Activated CD4-positive, alpha-beta T cell treated with anti-CD3 and anti-CD28 coated beads, Interleukin-2, Interleukin-4, amounts not matched to agents 100 ng/mL and 50 ng/mL, durations not matched to agents 16 hours and 8 hours (primary cell): ENCODE measurements at regions not wholly inside any gene's neighbourhood (a gene's known extent, or its start where the extent isn't known, plus 50 kb on each side); places are given as distances from the start of the nearest gene placed in this dataset.
"Not testable (repeated sequence)": the region's sequence is repeated elsewhere in the genome, so short reads cannot be mapped to it uniquely, and the experiment has no call there.

Experiments
- DNase-seq: peaks from one replicate; pipeline ENCODE4 v3.0.0-alpha.2; 2020; ENCODE audit warnings: low spot score

DNA sequence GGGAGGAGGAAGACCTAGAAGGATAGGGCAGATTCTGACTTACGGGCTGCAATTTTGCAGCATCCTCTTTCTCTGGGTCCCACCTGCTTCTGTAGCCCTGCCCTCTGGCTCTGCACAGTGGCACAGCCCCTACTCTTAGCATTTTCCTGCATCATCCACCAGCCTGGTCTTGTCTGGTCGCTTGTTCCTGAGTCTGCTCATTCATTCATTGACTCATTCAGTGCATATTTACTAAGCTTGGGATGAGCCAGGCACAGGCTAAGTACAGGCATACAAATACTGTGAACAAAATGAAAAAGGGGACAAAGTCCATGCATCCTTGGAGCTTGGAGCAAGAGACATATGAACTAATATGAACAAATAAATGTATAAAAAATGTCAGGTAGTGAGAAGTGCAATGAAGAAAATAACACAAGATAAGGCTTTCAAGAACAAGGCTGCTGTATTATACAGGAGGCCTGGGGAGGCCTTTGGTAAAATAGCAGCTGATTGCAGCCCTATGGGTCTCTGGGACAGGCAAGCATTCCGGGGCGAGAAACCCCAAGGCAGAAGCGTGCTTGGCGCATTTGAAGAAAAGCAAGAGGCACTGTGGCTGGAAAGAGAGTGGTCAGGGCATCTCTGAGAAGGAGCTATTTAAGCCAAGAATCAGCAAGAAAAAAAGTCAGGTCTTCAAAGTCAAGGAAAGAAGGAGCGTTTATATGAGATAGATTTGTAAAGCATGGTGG is 108.0 kb upstream of the ALX4 start:
- DNase-seq = no peak

DNA sequence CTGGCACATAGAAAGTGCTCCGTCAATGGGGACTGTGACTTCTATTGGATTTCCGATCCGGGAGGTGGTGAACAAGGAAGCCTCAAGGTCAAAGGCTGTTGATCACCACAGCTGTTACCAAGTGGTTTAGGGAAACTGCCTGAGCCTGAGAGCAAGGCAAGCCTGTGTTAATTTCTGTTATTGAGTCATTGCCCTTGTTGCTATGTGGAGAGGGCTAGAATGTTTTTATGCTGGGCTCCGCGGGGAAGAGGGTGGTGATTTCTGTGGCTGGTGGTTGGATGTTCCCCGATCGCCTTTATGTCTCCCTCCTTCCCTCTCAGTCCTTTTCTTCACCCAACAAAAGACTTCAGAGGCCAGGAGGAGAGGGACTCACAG is 108.5 kb upstream of the ALX4 start:
- no peak for DNase-seq

DNA sequence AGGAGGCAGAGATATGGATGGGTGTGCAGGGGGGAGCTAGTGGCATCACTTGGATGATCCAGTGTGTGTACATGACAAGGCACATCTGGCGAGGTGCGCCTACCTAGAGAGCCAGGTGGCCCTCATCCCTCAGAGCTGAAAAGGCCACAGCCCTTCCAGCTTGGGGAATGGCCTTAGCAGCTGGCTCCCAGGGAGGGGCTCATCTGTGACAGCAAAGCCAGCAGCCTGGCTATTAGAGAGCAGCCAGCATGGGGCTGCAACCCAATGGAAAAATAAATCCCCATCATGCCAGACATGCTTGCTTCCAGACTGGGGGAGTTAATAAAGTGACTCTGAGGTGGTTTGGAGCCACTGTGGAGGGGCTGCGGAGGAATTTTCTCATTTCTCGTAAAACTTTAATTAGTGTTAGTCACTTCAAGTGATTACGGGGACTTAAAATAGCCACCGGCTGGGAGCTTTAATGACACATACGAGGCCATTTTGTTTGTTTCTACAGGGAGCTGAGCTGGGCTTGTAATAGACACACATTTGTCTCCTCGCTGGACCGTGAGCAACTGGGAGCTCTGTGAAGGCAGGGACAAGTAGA is 111.2 kb upstream of the ALX4 start:
- no peak for DNase-seq

DNA sequence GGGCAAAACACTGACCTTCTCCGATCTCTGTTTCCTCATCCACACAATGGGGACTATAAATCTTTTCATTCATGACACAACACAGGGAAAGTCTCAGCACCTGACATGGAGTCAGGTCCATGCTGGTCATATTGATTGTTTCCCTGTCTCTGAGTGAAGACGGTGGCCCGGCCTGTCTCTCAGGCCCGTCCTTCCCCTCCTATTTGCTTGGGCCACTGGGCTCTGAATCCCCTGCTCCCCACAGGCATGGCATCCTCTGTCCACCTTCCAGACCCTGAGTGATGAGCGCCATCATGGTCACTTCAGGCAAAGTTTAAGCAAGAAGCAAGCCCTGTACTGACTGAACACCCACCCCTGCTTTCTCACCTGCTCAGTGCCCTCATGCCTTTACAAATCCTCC is 113.3 kb upstream of the ALX4 start:
- no peak for DNase-seq

DNA sequence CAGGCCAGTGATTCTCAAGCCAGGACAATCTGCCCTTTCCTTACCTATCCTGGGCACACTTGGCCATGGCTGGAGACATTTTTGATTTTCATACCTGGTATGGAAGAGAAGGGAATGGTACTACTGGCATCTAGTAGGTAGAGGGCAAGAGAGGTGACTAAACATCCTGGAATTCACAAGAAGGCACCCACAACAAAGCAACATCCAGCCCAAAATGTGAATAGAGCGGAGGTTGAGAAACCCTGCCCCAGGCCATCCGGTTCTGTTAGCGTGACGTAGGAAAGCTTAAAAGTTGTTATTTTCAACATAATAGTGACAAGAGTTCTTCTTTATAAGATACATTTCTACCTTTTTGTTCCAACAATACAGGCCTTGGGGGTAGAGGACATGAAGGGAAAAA is 114.9 kb upstream of the ALX4 start:
- no peak for DNase-seq

DNA sequence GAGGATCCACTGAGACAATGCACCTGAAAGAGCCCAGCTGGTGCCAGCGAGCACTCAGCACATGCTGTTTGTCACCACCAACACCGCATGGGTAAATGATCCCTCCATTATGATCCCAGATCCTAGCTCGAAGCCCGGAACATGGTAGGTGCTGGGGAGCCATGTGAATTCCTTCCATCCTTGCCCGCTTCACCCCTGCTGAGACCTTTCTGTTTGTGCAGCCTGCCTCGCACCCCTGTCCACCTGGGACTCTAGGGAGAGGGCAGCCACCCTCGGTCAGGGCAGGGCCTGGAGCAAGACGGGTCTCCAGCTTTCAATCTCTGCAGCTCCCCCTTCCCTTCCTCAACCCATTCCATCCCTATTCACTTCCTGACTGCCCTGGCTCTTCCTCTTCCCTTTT is 116.2 kb upstream of the ALX4 start:
- DNase-seq = no peak

DNA sequence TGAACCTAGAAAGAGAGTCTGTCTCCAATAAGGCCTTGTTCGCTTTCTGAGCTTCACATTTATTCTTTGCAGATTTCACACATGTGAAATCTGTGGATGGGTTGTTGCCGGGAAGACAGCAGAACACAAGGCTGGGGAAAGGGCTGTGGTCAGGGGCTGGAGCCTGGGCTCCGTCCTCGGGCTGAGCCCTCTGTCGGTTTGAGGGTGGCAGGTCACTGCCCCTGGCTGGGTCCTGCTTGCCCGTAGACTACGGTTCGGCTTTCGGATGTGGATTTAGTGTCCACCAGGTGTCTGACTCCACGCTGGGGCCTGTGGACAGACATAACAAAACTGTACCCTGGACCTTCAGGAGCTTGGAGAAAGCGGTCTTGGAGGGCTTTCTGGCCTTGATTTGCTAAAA is 117.0 kb upstream of the ALX4 start:
- DNase-seq = no peak

DNA sequence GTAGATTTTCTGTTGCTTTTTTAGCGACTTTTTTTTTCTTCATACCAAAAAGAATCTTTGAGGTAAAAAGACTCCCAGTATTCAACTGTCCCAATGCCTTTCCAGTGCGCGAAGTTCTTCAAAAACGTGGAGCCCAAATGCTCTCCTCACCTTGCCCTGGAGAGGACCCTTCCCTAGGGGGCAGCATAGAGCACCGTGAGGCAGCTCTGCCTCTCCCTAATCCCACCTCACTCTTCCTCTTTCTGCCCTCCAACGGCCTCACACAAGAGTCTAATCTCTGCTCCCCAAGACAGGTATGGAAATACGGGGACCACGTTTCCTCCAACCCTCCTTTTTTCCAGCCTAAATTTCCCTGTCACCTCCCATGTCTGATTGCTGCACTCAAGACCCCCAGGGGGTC is 117.5 kb upstream of the ALX4 start:
- DNase-seq = peak; percentile 10

DNA sequence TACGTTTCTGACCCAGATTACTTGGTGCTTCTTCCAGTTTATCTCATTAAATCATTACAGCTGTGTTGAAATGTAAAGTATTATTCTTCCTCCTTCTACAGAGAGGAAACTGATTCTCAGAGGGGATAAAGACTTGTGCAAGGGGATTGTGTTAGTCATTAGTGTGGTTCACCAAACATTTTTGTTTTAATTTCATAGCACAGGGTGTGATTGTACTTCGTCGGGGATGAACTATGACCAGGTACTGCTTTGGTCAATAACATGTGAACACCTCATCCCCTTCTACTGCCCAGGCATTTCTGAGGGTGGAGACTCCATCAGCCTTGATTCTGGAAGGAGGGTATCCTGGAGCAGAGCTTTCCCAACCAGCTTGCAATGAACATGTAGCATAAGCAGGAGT is 120.2 kb upstream of the ALX4 start:
- DNase-seq = no peak

DNA sequence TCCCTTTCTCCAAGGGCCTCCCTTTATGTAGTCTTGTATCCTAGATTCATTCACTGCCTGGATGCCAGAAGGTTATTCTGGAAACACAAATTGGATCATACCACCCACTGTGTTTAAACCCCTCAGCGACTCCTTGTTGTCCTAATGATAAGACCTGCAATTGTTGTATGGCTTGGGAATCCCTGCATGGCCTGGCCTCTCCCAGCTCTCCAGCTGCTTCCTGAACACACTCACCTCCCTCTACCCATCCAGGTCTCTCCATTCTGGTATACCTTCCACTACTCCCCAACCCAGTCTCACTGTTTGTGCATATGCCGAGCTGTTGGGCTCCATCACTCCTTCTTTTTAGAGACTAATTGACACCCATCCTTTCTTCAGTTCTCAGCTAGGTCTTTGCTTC is 124.3 kb upstream of the ALX4 start:
- no peak for DNase-seq

DNA sequence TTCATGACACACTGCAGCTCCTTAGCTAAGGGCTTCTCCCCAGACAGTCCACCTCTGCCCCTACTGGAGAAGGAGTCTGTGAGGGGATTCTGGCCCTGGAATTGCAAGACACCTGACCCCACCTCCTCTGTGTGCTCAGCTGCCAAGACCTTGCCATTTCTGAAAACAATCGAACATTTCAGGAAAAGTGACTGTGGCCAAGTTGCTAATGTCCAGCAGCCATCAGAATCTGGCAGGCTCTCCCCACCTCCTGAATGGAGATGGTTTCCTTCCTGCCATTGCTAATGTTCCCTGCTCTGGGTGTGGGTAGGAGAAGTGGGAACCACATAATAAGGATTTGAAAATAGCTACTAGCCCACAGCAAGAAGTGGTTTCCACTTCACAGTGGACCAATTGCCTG is 127.2 kb upstream of the ALX4 start:
- DNase-seq = no peak

DNA sequence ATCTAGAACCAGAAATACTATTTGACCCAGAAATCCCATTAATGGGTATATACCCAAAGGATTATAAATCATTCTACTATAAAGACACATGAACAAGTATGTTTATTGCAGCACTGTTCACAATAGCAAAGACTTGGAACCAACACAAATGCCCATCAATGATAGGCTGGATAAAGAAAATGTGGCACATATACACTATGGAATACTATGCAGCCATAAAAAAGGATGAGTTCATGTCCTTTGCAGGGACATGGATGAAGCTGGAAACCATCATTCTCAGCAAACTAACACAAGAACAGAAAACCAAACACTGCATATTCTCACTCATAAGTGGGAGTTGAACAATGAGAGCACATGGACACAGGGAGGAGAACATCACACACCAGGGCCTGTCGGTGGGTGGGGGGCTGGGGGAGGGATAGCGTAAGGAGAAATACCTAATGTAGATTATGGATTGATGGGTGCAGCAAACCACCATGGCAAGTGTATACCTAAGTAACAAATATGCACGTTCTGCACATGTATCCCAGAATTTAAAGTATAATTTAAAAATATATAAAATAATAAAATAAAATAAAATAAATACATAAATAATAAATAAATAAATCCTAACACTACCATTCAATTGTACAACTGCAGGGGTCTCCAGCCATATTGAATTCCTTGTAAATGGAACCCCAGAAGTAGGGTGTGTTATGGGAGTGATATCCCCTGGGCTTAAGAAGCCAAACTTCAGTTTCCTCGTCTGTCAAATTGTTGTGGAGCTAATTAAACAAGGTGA is 122.4 kb upstream of the CD82 start:
- not testable (repeated sequence) for DNase-seq

DNA sequence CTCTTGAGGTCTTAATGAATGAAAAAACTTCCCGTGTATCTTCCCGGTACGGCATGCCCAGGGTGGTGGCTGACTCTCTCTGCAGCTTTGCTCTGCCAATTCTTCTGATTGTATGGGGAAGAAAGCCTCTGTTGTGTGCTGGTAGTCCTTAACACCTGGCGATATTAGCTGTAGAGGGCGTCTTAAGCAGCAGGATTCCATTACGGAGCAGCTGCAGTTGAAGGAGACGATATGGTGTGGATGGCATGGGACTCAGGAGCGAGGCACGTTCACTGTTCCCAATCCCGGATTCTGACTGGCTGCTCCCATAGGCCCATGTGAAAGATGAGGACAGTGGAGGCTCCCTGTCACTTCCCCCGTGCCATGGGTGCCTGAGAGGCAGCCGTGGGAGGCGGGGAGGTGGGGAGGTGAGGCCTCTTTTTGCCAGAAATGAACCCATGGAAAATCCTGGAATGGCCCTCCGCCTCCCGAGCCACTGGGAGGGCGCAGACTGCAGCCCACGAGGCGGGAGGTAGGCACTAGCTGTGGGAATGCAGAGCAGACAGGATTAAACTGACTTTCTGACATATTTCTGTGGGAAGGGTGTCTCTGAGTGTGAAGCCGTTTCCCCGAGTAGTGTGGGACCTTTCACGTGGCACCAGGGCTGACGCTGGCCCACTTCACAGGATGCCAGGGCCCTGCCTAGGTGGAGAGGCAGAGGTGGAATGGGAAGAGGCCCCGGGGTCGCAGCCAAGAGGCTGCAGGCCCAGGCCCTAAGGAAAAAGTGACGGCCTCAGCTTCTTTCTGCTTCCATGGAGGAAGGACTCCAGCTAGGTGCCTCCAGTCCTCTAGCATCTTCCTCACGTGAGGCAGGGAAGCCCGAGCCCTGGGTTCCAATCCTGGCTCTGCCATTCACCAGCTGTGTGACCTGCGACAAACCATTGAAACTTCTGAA is 121.4 kb upstream of the CD82 start:
- DNase-seq = no peak

DNA sequence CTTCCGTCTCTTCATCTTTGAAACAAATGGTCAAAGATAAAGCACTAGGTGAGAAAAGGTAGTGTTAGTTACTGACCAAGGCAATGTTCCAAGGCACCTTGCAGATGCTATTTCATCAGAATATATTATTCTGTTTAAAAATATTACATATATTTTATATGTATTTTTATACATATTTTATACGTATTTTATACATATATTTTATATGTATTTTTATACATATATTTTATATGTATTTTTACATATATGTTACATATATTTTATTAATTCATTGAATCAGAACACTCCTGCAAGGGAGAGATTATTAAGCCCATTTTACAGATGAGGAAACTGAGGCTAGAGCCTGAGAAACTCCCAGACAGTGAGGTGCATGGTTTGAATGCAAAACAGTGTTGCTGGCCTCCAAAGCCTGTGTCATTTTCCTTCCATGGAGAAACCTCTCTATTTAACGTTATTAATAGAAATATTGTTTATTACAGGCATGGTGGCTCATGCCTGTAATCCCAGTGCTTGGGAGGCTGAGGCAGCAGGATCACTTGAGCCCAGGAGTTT is 120.6 kb upstream of the CD82 start:
- no peak for DNase-seq

DNA sequence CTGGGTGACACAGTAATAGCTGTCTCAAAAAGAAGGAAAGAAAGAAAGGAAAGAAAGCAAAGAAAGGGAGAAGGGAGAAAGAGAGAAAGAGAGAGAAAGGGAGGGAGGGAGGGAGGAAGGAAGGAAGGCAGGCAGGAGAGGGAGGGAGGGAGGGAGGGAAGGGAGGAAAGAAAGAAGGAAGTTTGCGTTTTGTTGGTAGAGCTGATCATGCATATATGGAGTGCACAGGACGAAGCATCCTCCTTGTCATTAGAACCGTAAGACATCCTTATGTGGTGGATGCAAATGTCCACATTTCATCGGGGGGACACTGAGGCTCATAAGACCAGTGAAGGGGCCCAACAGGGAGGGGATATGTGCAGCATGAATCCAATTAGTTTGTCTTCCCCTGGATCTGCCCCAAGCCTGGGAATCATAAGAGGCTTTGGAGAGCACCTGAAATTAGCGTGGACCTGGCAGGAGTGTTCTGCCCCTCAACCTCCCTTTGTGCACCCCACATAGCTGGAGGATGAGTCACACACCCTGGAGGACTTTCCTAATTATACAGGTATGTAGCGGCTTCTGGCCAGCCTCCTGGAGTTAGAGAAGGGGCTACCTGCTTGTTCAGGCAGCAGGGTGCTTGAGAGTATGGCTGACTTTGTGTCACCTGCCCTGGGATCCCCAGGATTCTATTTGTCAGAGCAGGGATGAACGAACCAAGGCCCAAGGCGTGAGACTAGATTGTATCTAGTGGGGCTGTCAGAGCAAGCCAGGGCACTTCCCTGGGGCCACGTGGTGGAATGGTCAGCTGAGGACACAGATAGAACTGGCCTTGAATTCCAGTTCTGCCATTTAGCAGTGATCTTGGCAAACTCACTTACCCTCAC is 119.7 kb upstream of the CD82 start:
- no peak for DNase-seq

DNA sequence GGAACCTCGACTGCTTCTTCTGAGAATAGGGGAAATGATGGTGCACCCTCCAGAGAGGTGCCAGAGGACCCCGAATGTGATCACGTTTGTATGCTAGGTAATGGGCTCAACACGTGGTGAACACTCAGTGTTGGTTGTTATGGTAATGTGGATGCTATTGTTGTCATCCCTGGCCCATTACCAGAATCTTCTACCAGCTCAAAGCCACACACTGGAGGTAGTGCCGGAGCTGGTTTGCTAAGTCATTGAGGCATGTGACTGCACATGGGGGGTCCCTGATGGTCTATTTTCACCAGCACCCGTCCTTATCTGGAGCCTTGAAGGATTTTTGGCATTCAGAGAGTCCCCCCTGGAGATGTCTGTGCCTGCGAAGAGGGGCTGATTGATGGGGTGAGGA is 119.1 kb upstream of the CD82 start:
- DNase-seq = no peak

DNA sequence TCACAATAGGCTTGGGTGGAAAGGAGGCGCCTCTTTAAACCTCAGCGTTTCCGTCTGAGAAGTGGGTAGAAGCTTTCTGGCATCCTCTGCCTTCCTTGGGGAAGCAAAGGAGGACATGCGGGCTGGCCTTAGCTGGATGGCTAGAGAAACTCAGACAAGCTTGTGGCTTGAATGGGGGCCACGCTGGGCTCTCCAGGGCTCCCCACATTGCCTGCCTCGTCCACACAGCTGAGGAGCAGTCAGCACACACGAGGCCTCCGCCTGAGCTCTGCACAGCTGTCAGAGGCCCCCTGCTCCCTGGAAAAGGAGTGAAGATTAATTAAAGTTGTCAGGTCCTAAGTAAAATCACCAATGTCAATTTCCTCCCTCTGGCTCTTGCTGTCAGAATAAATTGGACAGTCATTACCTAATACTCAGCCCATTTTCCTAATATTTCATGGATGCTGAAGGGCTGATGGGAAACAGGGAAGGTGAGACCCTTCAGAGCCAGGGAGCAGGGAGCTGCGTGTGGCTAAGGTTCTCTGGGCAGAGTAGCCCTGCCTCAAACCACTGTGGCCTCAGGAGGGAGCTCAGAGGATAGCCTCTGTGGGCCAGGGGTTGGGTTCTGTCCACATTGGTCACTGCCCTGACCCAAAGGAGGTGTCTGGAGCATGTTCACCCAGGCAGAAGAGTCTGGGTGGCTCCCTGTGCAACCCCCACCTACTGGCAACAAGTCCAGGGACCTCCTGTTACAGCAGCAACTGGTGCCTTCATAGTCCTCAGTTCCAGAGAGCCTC is 118.3 kb upstream of the CD82 start:
- DNase-seq = no peak

DNA sequence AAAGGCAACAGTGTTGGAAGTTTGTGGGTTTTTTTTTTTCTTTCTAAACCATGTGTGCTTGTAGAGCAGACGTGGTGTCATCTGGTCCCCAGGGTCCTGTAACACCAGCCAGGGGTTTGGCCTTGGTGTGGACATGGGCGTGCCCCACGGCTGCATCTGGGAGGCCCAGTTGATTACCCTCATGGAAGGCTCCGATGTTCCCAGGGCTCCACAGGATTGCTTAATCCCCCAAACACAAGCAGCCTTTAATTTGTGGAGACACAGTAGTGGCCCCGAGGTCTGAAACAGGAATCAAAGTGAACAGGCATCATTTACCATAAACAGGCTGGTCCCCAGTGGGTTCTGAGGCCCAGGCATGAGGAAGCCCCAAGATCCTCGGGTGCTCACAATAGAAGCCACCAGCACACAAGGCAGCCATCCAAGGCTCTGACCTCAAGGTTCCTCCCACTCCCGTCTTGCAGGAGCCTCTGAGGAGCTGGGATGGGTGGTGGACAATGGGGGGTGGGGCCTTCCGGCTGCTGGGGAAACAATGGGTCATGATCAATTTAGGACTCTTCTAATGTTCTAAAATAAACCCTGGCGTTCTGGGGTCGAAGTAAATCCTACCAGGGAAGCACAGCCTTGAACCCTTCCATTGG is 115.0 kb upstream of the CD82 start:
- DNase-seq = no peak

DNA sequence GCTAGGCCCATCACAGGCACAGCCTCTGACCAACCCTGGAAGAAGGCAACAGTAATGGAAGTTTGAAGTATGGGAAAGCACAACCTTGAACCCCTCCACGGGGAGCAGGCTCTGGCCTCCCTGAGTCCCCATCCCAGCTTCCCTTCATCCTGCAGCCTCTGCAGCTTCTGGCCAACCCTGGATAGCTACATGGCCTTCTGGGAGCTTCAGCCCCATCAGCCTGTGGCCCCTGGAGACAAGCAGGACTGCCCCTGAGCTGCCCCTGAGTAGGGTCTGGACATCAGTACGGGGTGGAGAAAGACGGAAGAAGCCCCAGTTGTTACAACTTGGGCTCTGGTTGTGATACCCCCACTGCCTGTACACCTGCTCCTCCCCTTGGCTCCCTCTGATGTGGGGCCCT is 113.8 kb upstream of the CD82 start:
- DNase-seq = no peak
